GM21515 (cell line): ENCODE measurements at regions not wholly inside any gene's neighbourhood (a gene's known extent, or its start where the extent isn't known, plus 50 kb on each side); places are given as distances from the start of the nearest gene placed in this dataset.

ENCODE experiments used
- ATAC-seq: cut with Tn5 transposase; IDR thresholded peaks from one replicate; pipeline ENCODE4 v1.9.1; 2021; ENCODE audit not compliant: unreplicated experiment

- ATAC-seq: no peak
Observed at GRCh38 chr2:9738062-9738461, 105.2 kb upstream of the TAF1B start.

- ATAC-seq: no peak
Observed at GRCh38 chr2:9738535-9739496, 104.5 kb upstream of the TAF1B start.

GRCh38 chr2:9739531-9739964 is 103.7 kb upstream of the TAF1B start:
- no peak for ATAC-seq

GRCh38 chr2:9740382-9741073 is 102.7 kb upstream of the TAF1B start:
- no peak for ATAC-seq

- no peak for ATAC-seq
Observed at GRCh38 chr2:9741110-9741509, 102.2 kb upstream of the TAF1B start.

- no peak for ATAC-seq
Observed at GRCh38 chr2:9742601-9743000, 100.7 kb upstream of the TAF1B start.

GRCh38 chr2:9744256-9745004 is 98.8 kb upstream of the TAF1B start:
- ATAC-seq: no peak

GRCh38 chr2:9745153-9745899 is 97.9 kb upstream of the TAF1B start:
- ATAC-seq: no peak

GRCh38 chr2:9747396-9747795 is 95.9 kb upstream of the TAF1B start:
- ATAC-seq: no peak

GRCh38 chr2:9748577-9748976 is 94.7 kb upstream of the TAF1B start:
- ATAC-seq: no peak

GRCh38 chr2:9749546-9750223 is 93.6 kb upstream of the TAF1B start:
- no peak for ATAC-seq

GRCh38 chr2:9750224-9751215 is 92.8 kb upstream of the TAF1B start:
- no peak for ATAC-seq

- no peak for ATAC-seq
Observed at GRCh38 chr2:9751831-9752230, 91.4 kb upstream of the TAF1B start.

- peak; percentile 45 for ATAC-seq
Observed at GRCh38 chr2:9752441-9753275, 90.6 kb upstream of the TAF1B start.

GRCh38 chr2:9753276-9753600 is 90.0 kb upstream of the TAF1B start:
- ATAC-seq: peak; percentile 47

GRCh38 chr2:9753665-9754531 is 89.4 kb upstream of the TAF1B start:
- ATAC-seq: no peak

GRCh38 chr2:9754532-9754887 is 88.8 kb upstream of the TAF1B start:
- no peak for ATAC-seq
